SK-N-SH treated with all-trans-retinoic acid at 6 μM for 48 hours (cell line): ENCODE measurements at regions not wholly inside any gene's neighbourhood (a gene's known extent, or its start where the extent isn't known, plus 50 kb on each side); places are given as distances from the start of the nearest gene placed in this dataset.

Experiments
- ATAC-seq: fragments of 200-7000 bp; cut with Tn5 transposase; 3 replicates; pipeline ENCODE4 v1.9.1; 2020; ENCODE audit warnings: mild to moderate bottlenecking, moderate library complexity
- ARNTL ChIP-seq: fragments of 450-650 bp; formaldehyde crosslinking; IDR thresholded peaks from 2 replicates; pipeline ENCODE4 v1.5.0; 2020; ENCODE audit warnings: low read depth, mild to moderate bottlenecking, moderate library complexity, borderline replicate concordance
- BACH2 ChIP-seq: fragments of 250-450 bp; sonication (Bioruptor Pico); IDR thresholded peaks from 2 replicates; pipeline ENCODE4 v1.9.0; 2021; ENCODE audit warnings: mild to moderate bottlenecking, borderline replicate concordance
- CREB5 ChIP-seq: fragments of 250-450 bp; sonication (Bioruptor Pico); IDR thresholded peaks from 2 replicates; pipeline ENCODE4 v1.5.1; 2020; ENCODE audit warnings: low read depth, mild to moderate bottlenecking, moderate library complexity
- CSDC2 ChIP-seq: fragments of 250-450 bp; sonication (Bioruptor Pico); IDR thresholded peaks from 2 replicates; pipeline ENCODE4 v1.5.0; 2020; ENCODE audit warnings: mild to moderate bottlenecking, moderate library complexity
- ESRRG ChIP-seq: fragments of 250-450 bp; sonication (Bioruptor Pico); IDR thresholded peaks from 2 replicates; pipeline ENCODE4 v1.6.1; 2021; ENCODE audit warnings: mild to moderate bottlenecking
- GLIS3 ChIP-seq: fragments of 250-450 bp; sonication (Bioruptor Pico); IDR thresholded peaks from 2 replicates; pipeline ENCODE4 v1.5.0; 2020; ENCODE audit warnings: mild to moderate bottlenecking, moderate library complexity
- ISL1 ChIP-seq: fragments of 250-450 bp; sonication (Bioruptor Pico); IDR thresholded peaks from 2 replicates; pipeline ENCODE4 v2.1.2; 2022; ENCODE audit warnings: mild to moderate bottlenecking, moderate library complexity
- OSR1 ChIP-seq: fragments of 250-450 bp; sonication (Bioruptor Pico); IDR thresholded peaks from 2 replicates; pipeline ENCODE4 v1.8.0; 2022; ENCODE audit warnings: moderate library complexity, mild to moderate bottlenecking, inconsistent platforms
- PATZ1 ChIP-seq: fragments of 250-450 bp; sonication (Bioruptor Pico); IDR thresholded peaks from 2 replicates; pipeline ENCODE4 v1.8.0; 2020; ENCODE audit warnings: mild to moderate bottlenecking, moderate library complexity, borderline replicate concordance
- POU6F1 ChIP-seq: fragments of 250-450 bp; sonication (Bioruptor Pico); IDR thresholded peaks from 2 replicates; pipeline ENCODE4 v1.8.0; 2021; ENCODE audit warnings: low read depth, mild to moderate bottlenecking, moderate library complexity, borderline replicate concordance
- PPARA ChIP-seq: fragments of 250-450 bp; sonication (Bioruptor Pico); IDR thresholded peaks from 2 replicates; pipeline ENCODE4 v1.5.0; 2020; ENCODE audit warnings: mild to moderate bottlenecking, borderline replicate concordance
- RARB ChIP-seq: fragments of 250-450 bp; sonication (Bioruptor Pico); IDR thresholded peaks from 2 replicates; pipeline ENCODE4 v1.8.0; 2021; ENCODE audit warnings: mild to moderate bottlenecking, moderate library complexity
- SNAI2 ChIP-seq: fragments of 250-450 bp; sonication (Bioruptor Pico); IDR thresholded peaks from 2 replicates; pipeline ENCODE4 v1.5.0; 2020; ENCODE audit warnings: mild to moderate bottlenecking, moderate library complexity
- TCF4 ChIP-seq: fragments of 250-450 bp; sonication (Bioruptor Pico); IDR thresholded peaks from 2 replicates; pipeline ENCODE4 v1.8.0; 2021; ENCODE audit warnings: mild to moderate bottlenecking, moderate library complexity, borderline replicate concordance
- TOX ChIP-seq: fragments of 250-450 bp; sonication (Bioruptor Pico); IDR thresholded peaks from 2 replicates; pipeline ENCODE4 v1.8.0; 2021; ENCODE audit warnings: mild to moderate bottlenecking, moderate library complexity, borderline replicate concordance
- TSHZ2 ChIP-seq: fragments of 250-450 bp; sonication (Bioruptor Pico); IDR thresholded peaks from 2 replicates; pipeline ENCODE4 v1.5.0; 2020; ENCODE audit warnings: mild to moderate bottlenecking, moderate library complexity
- ZC3H10 ChIP-seq: fragments of 250-450 bp; sonication (Bioruptor Pico); IDR thresholded peaks from 2 replicates; pipeline ENCODE4 v1.5.1; 2021; ENCODE audit warnings: mild to moderate bottlenecking, moderate library complexity
- ZFP3 ChIP-seq: fragments of 250-450 bp; sonication (Bioruptor Pico); IDR thresholded peaks from 2 replicates; pipeline ENCODE4 v1.5.0; 2020; ENCODE audit warnings: mild to moderate bottlenecking, moderate library complexity
- ZFP30 ChIP-seq: fragments of 450-650 bp; formaldehyde crosslinking; IDR thresholded peaks from 2 replicates; pipeline ENCODE4 v1.5.0; 2022; ENCODE audit warnings: mild to moderate bottlenecking, moderate library complexity
- ZNF70 ChIP-seq: fragments of 450-650 bp; formaldehyde crosslinking; IDR thresholded peaks from 2 replicates; pipeline ENCODE4 v1.5.0; 2020; ENCODE audit warnings: mild to moderate bottlenecking, moderate library complexity

- ATAC-seq = no peak
- TF ChIP-seq TOX (CRISPR knock-in tag) = no peak
- TF ChIP-seq POU6F1 (CRISPR knock-in tag) = no peak
- no peak for TF ChIP-seq PATZ1 (CRISPR knock-in tag)
- TF ChIP-seq PPARA (CRISPR knock-in tag) = no peak
- TF ChIP-seq ARNTL (CRISPR knock-in tag) = no peak
- TF ChIP-seq ZC3H10 (CRISPR knock-in tag) = no peak
- TF ChIP-seq RARB (CRISPR knock-in tag) = no peak
- no peak for TF ChIP-seq CSDC2 (CRISPR knock-in tag)
- no peak for TF ChIP-seq ZNF70 (CRISPR knock-in tag)
- no peak for TF ChIP-seq ZFP3
- TF ChIP-seq TSHZ2 = no peak
- no peak for TF ChIP-seq ESRRG (CRISPR knock-in tag)
- TF ChIP-seq, all 23 proteins: peak for 0
Measured at GRCh38 chr5:82624062-82624461, 345.9 kb upstream of the RPS23 start.

- no peak for ATAC-seq
- no peak for TF ChIP-seq ISL1
- TF ChIP-seq OSR1 = no peak
- no peak for TF ChIP-seq PPARA (CRISPR knock-in tag)
- no peak for TF ChIP-seq CREB5 (CRISPR knock-in tag)
- TF ChIP-seq TCF4 (CRISPR knock-in tag) = no peak
- no peak for TF ChIP-seq CSDC2 (CRISPR knock-in tag)
- TF ChIP-seq PATZ1 (CRISPR knock-in tag) = no peak
- TF ChIP-seq RARB (CRISPR knock-in tag) = no peak
Measured at GRCh38 chr5:82622711-82623514, 344.8 kb upstream of the RPS23 start.

- no peak for ATAC-seq
- TF ChIP-seq TSHZ2 (no peak), POU6F1 (CRISPR knock-in tag) (no peak), SNAI2 (CRISPR knock-in tag) (no peak), ISL1 (no peak), ZFP30 (CRISPR knock-in tag) (no peak), BACH2 (CRISPR knock-in tag) (no peak), OSR1 (no peak), RARB (CRISPR knock-in tag) (no peak), PPARA (CRISPR knock-in tag) (no peak), GLIS3 (CRISPR knock-in tag) (no peak), TCF4 (CRISPR knock-in tag) (no peak), CSDC2 (CRISPR knock-in tag) (no peak), ZFP3 (no peak)
Measured at GRCh38 chr5:82622205-82622604, 344.1 kb upstream of the RPS23 start.
